CD4-positive, alpha-beta T cell (primary cell): ENCODE measurements at regions not wholly inside any gene's neighbourhood (a gene's known extent, or its start where the extent isn't known, plus 50 kb on each side); places are given as distances from the start of the nearest gene placed in this dataset.

ENCODE experiments used
- ATAC-seq: fragments of 200-7000 bp; cut with Tn5 transposase; one replicate; pipeline ENCODE4 v1.10.0; 2022; ENCODE audit warnings: mild to moderate bottlenecking; ENCODE audit not compliant: poor library complexity
- CTCF ChIA-PET: fragments of 350-600 bp; sonication (Branson Sonifier 250); formaldehyde crosslinking; loops from one replicate; lab custom pipeline; 2021; ENCODE audit warnings: antibody characterized with exemption, inconsistent platforms; lab: Charles Lee
- POLR2A ChIA-PET: fragments of 350-600 bp; sonication (Branson Sonifier 250); formaldehyde crosslinking; loops from one replicate; lab custom pipeline; 2021; ENCODE audit warnings: antibody characterized with exemption, inconsistent platforms; lab: Charles Lee
- DNase-seq, 14 experiments: peaks; one replicate each; pipeline ENCODE4 v3.0.0-alpha.2; 2013 to 2020; ENCODE audit warnings: mixed read lengths in 2 of 14
- H3K27ac ChIP-seq, 2 donors: one replicate each; pipeline versions ENCODE4 v1.5.1 to v1.7.0; 2013; ENCODE audit warnings: low read length in 2 of 2, low read depth in 1 of 2, mild to moderate bottlenecking in 1 of 2
- H3K27me3 ChIP-seq, 2 experiments: 1 replicate in 1 of 2; 2 replicates in 1 of 2; pipeline versions ENCODE4 v1.6.1 to v1.7.0; 2013; ENCODE audit warnings: low read length in 2 of 2, control low read depth in 1 of 2, mild to moderate bottlenecking in 1 of 2, moderate library complexity in 1 of 2; ENCODE audit not compliant: insufficient read depth in 2 of 2, control insufficient read depth in 1 of 2
- H3K36me3 ChIP-seq: one replicate; pipeline ENCODE4 v1.6.1; 2013; ENCODE audit warnings: low read length, control low read depth; ENCODE audit not compliant: insufficient read depth
- H3K4me1 ChIP-seq: one replicate; pipeline ENCODE4 v1.6.1; 2013; ENCODE audit warnings: low read length, control low read depth; ENCODE audit not compliant: insufficient read depth
- H3K4me3 ChIP-seq: one replicate; pipeline ENCODE4 v1.5.1; 2013; ENCODE audit warnings: mild to moderate bottlenecking, low read length, moderate library complexity
- H3K9me3 ChIP-seq, 2 experiments: 1 replicate in 1 of 2; 2 replicates in 1 of 2; pipeline versions ENCODE4 v1.6.1 to v1.7.0; 2013; ENCODE audit warnings: low read length in 2 of 2, mild to moderate bottlenecking in 2 of 2, control low read depth in 1 of 2, moderate library complexity in 1 of 2; ENCODE audit not compliant: control insufficient read depth in 1 of 2, insufficient read depth in 1 of 2
- H3K27ac Mint-ChIP-seq: one replicate; pipeline ENCODE4 v1.8.0; 2020; ENCODE audit warnings: mixed read lengths
- H3K27me3 Mint-ChIP-seq: one replicate; pipeline ENCODE4 v1.8.0; 2021; ENCODE audit warnings: mixed read lengths
- H3K36me3 Mint-ChIP-seq: one replicate; pipeline ENCODE4 v1.8.0; 2021; ENCODE audit warnings: low read depth, mixed read lengths
- H3K4me1 Mint-ChIP-seq: one replicate; pipeline ENCODE4 v1.8.0; 2021; ENCODE audit warnings: low read depth, mixed read lengths
- H3K4me3 Mint-ChIP-seq: one replicate; pipeline ENCODE4 v1.8.0; 2020; ENCODE audit warnings: mild to moderate bottlenecking, mixed read lengths
- H3K9me3 Mint-ChIP-seq: one replicate; pipeline ENCODE4 v1.8.0; 2020; ENCODE audit warnings: mixed read lengths
- intact Hi-C, 2 experiments: fragments of 100-400 bp; cut with DNase I in 1 of 2; cut with micrococcal nuclease in 1 of 2; formaldehyde crosslinking; loops; one replicate each; pipeline versions ENCODE4 v1.15.1 to v1.9.0; 2023 to 2025; cut with DNase I, micrococcal nuclease
- TF ChIP-seq, protein P1 (sequence below): fragments of 200-600 bp; IDR thresholded peaks from one replicate; pipeline ENCODE4 v1.8.0; 2022; ENCODE audit warnings: antibody characterized with exemption, mild to moderate bottlenecking

DNA sequence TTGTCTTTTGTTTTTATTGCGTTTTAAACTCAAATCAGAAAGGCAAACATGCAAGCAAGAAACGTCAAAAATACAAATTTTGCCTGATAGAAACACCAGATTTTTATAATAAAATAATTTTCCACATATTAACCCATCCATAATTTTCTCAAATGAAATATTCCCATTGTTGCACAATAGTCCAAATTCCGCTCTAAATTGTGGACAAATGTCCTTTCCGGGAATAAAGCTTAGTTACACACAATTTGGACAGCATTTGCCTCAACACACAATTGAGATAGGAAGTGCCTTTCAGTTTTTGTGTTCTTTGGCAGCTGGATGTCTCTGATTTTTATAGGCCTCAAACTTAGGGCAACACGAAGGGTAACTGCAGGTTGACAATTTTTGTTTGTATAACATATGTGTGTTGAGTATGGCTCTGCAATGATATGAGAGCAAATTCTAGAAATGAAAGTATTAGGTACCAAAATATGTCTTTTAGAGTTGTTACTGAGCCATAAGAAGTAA is 105.8 kb downstream of the DIO2 start:
- intact Hi-C loops = no loop called here
- H3K36me3 ChIP-seq = no peaks in the 10 kb centered on the region
- H3K4me3 ChIP-seq = no peak overlapping the region
- POLR2A ChIA-PET = no interaction called here
- no peaks in the 10 kb centered on the region for H3K27me3 Mint-ChIP-seq
- H3K4me1 ChIP-seq = no peaks in the 10 kb centered on the region
- H3K36me3 Mint-ChIP-seq = no peaks in the 10 kb centered on the region
- no peak overlapping the region for H3K4me3 Mint-ChIP-seq
- H3K27ac ChIP-seq = no peak overlapping the region
- CTCF ChIA-PET = no interaction called here
- TF ChIP-seq, protein P1, sequence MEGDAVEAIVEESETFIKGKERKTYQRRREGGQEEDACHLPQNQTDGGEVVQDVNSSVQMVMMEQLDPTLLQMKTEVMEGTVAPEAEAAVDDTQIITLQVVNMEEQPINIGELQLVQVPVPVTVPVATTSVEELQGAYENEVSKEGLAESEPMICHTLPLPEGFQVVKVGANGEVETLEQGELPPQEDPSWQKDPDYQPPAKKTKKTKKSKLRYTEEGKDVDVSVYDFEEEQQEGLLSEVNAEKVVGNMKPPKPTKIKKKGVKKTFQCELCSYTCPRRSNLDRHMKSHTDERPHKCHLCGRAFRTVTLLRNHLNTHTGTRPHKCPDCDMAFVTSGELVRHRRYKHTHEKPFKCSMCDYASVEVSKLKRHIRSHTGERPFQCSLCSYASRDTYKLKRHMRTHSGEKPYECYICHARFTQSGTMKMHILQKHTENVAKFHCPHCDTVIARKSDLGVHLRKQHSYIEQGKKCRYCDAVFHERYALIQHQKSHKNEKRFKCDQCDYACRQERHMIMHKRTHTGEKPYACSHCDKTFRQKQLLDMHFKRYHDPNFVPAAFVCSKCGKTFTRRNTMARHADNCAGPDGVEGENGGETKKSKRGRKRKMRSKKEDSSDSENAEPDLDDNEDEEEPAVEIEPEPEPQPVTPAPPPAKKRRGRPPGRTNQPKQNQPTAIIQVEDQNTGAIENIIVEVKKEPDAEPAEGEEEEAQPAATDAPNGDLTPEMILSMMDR = no peak
- no peaks in the 10 kb centered on the region for H3K27me3 ChIP-seq
- no peak for DNase-seq
- H3K9me3 ChIP-seq = no peaks in the 10 kb centered on the region
- H3K4me1 Mint-ChIP-seq = no peaks in the 10 kb centered on the region
- no peak for ATAC-seq
- no peak overlapping the region for H3K27ac Mint-ChIP-seq
- no peaks in the 10 kb centered on the region for H3K9me3 Mint-ChIP-seq

DNA sequence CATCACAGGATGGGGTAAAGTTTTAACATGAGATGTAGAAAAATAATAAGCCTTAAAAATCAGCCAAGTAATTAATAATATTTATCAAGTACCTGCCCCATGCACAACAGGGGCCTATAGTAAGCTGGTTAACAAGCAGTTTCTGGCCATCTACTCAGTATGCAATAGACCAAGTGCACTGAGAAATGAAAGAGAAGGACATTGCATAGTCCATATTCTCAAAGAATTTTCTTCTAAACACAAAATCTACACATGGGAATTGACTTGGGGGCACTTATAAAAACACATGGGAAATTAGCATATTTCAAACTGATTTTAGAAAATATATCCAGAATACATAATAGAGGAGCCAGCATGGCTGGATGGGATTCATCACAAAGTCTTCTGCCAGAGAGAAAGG is 109.5 kb downstream of the DIO2 start:
- Histone ChIP-seq H3K27me3 (no peaks in the 10 kb centered on the region), H3K4me3 (no peak overlapping the region), H3K4me1 (no peaks in the 10 kb centered on the region), H3K9me3 (peaks cover 0 to 5% of the 10 kb centered on the region in 2 experiments), H3K27ac (no peak overlapping the region), H3K36me3 (no peaks in the 10 kb centered on the region)
- ATAC-seq = no peak
- CTCF ChIA-PET = no interaction called here
- no peak overlapping the region for H3K4me3 Mint-ChIP-seq
- no peak overlapping the region for H3K27ac Mint-ChIP-seq
- no peak for DNase-seq
- TF ChIP-seq, protein P1 = no peak
- POLR2A ChIA-PET = no interaction called here
- H3K36me3 Mint-ChIP-seq = no peaks in the 10 kb centered on the region
- H3K4me1 Mint-ChIP-seq = no peaks in the 10 kb centered on the region
- intact Hi-C loops = no loop called here
- H3K27me3 Mint-ChIP-seq = no peaks in the 10 kb centered on the region
- H3K9me3 Mint-ChIP-seq = peaks cover 7% of the 10 kb centered on the region

DNA sequence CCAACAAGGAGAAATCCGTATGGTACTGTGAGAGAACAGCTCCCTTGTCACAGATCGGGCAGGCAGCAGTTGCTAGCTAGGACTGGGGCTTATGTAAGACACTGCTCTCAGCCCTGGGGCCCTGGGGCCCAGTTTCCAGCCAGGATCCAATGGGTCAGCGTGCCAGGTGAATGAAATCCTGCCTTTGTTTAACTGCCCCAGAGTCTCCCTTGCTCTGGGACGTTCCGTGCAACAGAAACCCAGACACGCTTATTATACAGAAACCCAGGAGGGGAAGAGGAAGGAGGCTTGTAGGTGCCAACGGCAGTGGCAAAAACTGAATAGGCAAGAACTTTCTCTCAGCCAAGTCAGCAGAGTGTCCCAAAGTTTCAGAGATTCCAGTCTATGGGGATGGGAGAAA is 110.6 kb downstream of the DIO2 start:
- ChIA-PET CTCF (no interaction called here), POLR2A (no interaction called here)
- H3K9me3 ChIP-seq = peaks cover 0 to 5% of the 10 kb centered on the region in 2 experiments
- no peaks in the 10 kb centered on the region for H3K36me3 Mint-ChIP-seq
- no peak for ATAC-seq
- no peak overlapping the region for H3K27ac Mint-ChIP-seq
- no peaks in the 10 kb centered on the region for H3K27me3 ChIP-seq
- H3K4me3 Mint-ChIP-seq = no peak overlapping the region
- no peak overlapping the region for H3K4me3 ChIP-seq
- H3K9me3 Mint-ChIP-seq = peaks cover 8% of the 10 kb centered on the region
- TF ChIP-seq, protein P1 = no peak
- intact Hi-C loops = no loop called here
- no peaks in the 10 kb centered on the region for H3K36me3 ChIP-seq
- no peak for DNase-seq
- H3K27ac ChIP-seq = no peak overlapping the region
- no peaks in the 10 kb centered on the region for H3K4me1 ChIP-seq
- H3K4me1 Mint-ChIP-seq = no peaks in the 10 kb centered on the region
- H3K27me3 Mint-ChIP-seq = no peaks in the 10 kb centered on the region
